ENCODE measurements at regions not wholly inside any gene's neighbourhood (a gene's known extent, or its start where the extent isn't known, plus 50 kb on each side); places are given as distances from the start of the nearest gene placed in this dataset.

- Mint-ChIP-seq H3K36me3 (no peaks in the 10 kb centered on the region), H3K27me3 (peaks cover 0 to 6% of the 10 kb centered on the region in 2 donors), H3K4me3 (no peak overlapping the region), H3K4me1 (no peaks in the 10 kb centered on the region), H3K27ac (no peak overlapping the region), H3K9me3 (no peaks in the 10 kb centered on the region)
- DNase-seq = no peak
- H3K27ac ChIP-seq (ENCODE audit: low read depth, low read length) = no peak overlapping the region
- ChIA-PET POLR2A (no interaction called here), CTCF (no interaction called here)
- no peaks in the 10 kb centered on the region for H3K27me3 ChIP-seq (ENCODE audit: insufficient read depth, low read length, poor library complexity, severe bottlenecking)
- H3K4me3 ChIP-seq (ENCODE audit: low read length) = no peak overlapping the region
- no peaks in the 10 kb centered on the region for H3K36me3 ChIP-seq (ENCODE audit: insufficient read depth, low read length)
- no peaks in the 10 kb centered on the region for H3K4me1 ChIP-seq (ENCODE audit: insufficient read depth, low read length)
- H3K9me3 ChIP-seq (ENCODE audit: low read length) = no peaks in the 10 kb centered on the region
Observed at GRCh38 chrY:19869281-19869680, 124.8 kb upstream of the KDM5D start.

- Histone ChIP-seq H3K4me3 (ENCODE audit: low read length) (no peak overlapping the region), H3K27ac (ENCODE audit: low read depth, low read length) (no peak overlapping the region), H3K27me3 (ENCODE audit: insufficient read depth, low read length, poor library complexity, severe bottlenecking) (no peaks in the 10 kb centered on the region), H3K9me3 (ENCODE audit: low read length) (no peaks in the 10 kb centered on the region), H3K4me1 (ENCODE audit: insufficient read depth, low read length) (no peaks in the 10 kb centered on the region), H3K36me3 (ENCODE audit: insufficient read depth, low read length) (no peaks in the 10 kb centered on the region)
- H3K4me1 Mint-ChIP-seq = no peaks in the 10 kb centered on the region
- POLR2A ChIA-PET = no interaction called here
- DNase-seq = no peak
- H3K36me3 Mint-ChIP-seq = no peaks in the 10 kb centered on the region
- H3K27me3 Mint-ChIP-seq = peaks cover 0 to 6% of the 10 kb centered on the region in 2 donors
- H3K9me3 Mint-ChIP-seq = no peaks in the 10 kb centered on the region
- no peak overlapping the region for H3K27ac Mint-ChIP-seq
- no peak overlapping the region for H3K4me3 Mint-ChIP-seq
- CTCF ChIA-PET = no interaction called here
Observed at GRCh38 chrY:19868647-19869046, 124.1 kb upstream of the KDM5D start.

GRCh38 chrY:19856474-19857135 lies 112.1 kb upstream of the KDM5D start:
- ChIA-PET POLR2A (no interaction called here), CTCF (no interaction called here)
- H3K36me3 Mint-ChIP-seq = no peaks in the 10 kb centered on the region
- no peak overlapping the region for H3K27ac ChIP-seq (ENCODE audit: low read depth, low read length)
- no peaks in the 10 kb centered on the region for H3K27me3 ChIP-seq (ENCODE audit: insufficient read depth, low read length, poor library complexity, severe bottlenecking)
- no peaks in the 10 kb centered on the region for H3K9me3 ChIP-seq (ENCODE audit: low read length)
- DNase-seq = no peak
- no peaks in the 10 kb centered on the region for H3K9me3 Mint-ChIP-seq
- no peak overlapping the region for H3K4me3 ChIP-seq (ENCODE audit: low read length)
- no peaks in the 10 kb centered on the region for H3K27me3 Mint-ChIP-seq
- no peaks in the 10 kb centered on the region for H3K4me1 ChIP-seq (ENCODE audit: insufficient read depth, low read length)
- H3K27ac Mint-ChIP-seq = no peak overlapping the region
- H3K4me3 Mint-ChIP-seq = no peak overlapping the region
- H3K36me3 ChIP-seq (ENCODE audit: insufficient read depth, low read length) = no peaks in the 10 kb centered on the region
- peaks cover 0 to 5% (median 0%) of the 10 kb centered on the region in 3 donors for H3K4me1 Mint-ChIP-seq

GRCh38 chrY:19842972-19843371 lies 98.4 kb upstream of the KDM5D start:
- Histone ChIP-seq H3K4me3 (ENCODE audit: low read length) (no peak overlapping the region), H3K36me3 (ENCODE audit: insufficient read depth, low read length) (no peaks in the 10 kb centered on the region), H3K4me1 (ENCODE audit: insufficient read depth, low read length) (no peaks in the 10 kb centered on the region), H3K27me3 (ENCODE audit: insufficient read depth, low read length, poor library complexity, severe bottlenecking) (no peaks in the 10 kb centered on the region), H3K27ac (ENCODE audit: low read depth, low read length) (no peak overlapping the region), H3K9me3 (ENCODE audit: low read length) (no peaks in the 10 kb centered on the region)
- no peaks in the 10 kb centered on the region for H3K36me3 Mint-ChIP-seq
- DNase-seq = no peak
- ChIA-PET CTCF (no interaction called here), POLR2A (no interaction called here)
- no peak overlapping the region for H3K4me3 Mint-ChIP-seq
- H3K4me1 Mint-ChIP-seq = no peaks in the 10 kb centered on the region
- no peak overlapping the region for H3K27ac Mint-ChIP-seq
- peaks cover 0 to 7% (median 0%) of the 10 kb centered on the region in 5 donors for H3K9me3 Mint-ChIP-seq
- no peaks in the 10 kb centered on the region for H3K27me3 Mint-ChIP-seq

- ChIA-PET POLR2A (no interaction called here), CTCF (no interaction called here)
- no peak for DNase-seq
- Mint-ChIP-seq H3K27ac (no peak overlapping the region), H3K36me3 (no peaks in the 10 kb centered on the region), H3K4me3 (no peak overlapping the region), H3K9me3 (no peaks in the 10 kb centered on the region), H3K4me1 (peaks cover 0 to under 1% (median 0%) of the 10 kb centered on the region in 3 donors), H3K27me3 (peaks cover 0 to 6% of the 10 kb centered on the region in 2 donors)
- H3K4me3 ChIP-seq (ENCODE audit: low read length) = no peak overlapping the region
- H3K27ac ChIP-seq (ENCODE audit: low read depth, low read length) = no peak overlapping the region
- no peaks in the 10 kb centered on the region for H3K27me3 ChIP-seq (ENCODE audit: insufficient read depth, low read length, poor library complexity, severe bottlenecking)
- no peaks in the 10 kb centered on the region for H3K4me1 ChIP-seq (ENCODE audit: insufficient read depth, low read length)
- no peaks in the 10 kb centered on the region for H3K9me3 ChIP-seq (ENCODE audit: low read length)
- H3K36me3 ChIP-seq (ENCODE audit: insufficient read depth, low read length) = no peaks in the 10 kb centered on the region
Observed at GRCh38 chrY:19824136-19824535, 79.6 kb upstream of the KDM5D start.

GRCh38 chrY:19818546-19818945 lies 74.0 kb upstream of the KDM5D start:
- no peak for DNase-seq
- H3K9me3 ChIP-seq (ENCODE audit: low read length) = no peaks in the 10 kb centered on the region
- H3K9me3 Mint-ChIP-seq = no peaks in the 10 kb centered on the region
- POLR2A ChIA-PET = no interaction called here
- CTCF ChIA-PET = no interaction called here
- H3K27ac Mint-ChIP-seq = no peak overlapping the region
- H3K27ac ChIP-seq (ENCODE audit: low read depth, low read length) = no peak overlapping the region
- no peaks in the 10 kb centered on the region for H3K4me1 Mint-ChIP-seq
- H3K4me1 ChIP-seq (ENCODE audit: insufficient read depth, low read length) = no peaks in the 10 kb centered on the region
- no peak overlapping the region for H3K4me3 Mint-ChIP-seq
- no peaks in the 10 kb centered on the region for H3K36me3 Mint-ChIP-seq
- peaks cover 0 to 11% of the 10 kb centered on the region in 2 donors for H3K27me3 Mint-ChIP-seq
- no peaks in the 10 kb centered on the region for H3K36me3 ChIP-seq (ENCODE audit: insufficient read depth, low read length)
- no peaks in the 10 kb centered on the region for H3K27me3 ChIP-seq (ENCODE audit: insufficient read depth, low read length, poor library complexity, severe bottlenecking)
- no peak overlapping the region for H3K4me3 ChIP-seq (ENCODE audit: low read length)

- Mint-ChIP-seq H3K4me1 (no peaks in the 10 kb centered on the region), H3K27me3 (peaks cover 0 to 10% of the 10 kb centered on the region in 2 donors), H3K9me3 (no peaks in the 10 kb centered on the region), H3K27ac (no peak overlapping the region), H3K4me3 (peak overlapping the region in 1 of 7 donors; percentile 34), H3K36me3 (no peaks in the 10 kb centered on the region)
- CTCF ChIA-PET = no interaction called here
- no peak overlapping the region for H3K27ac ChIP-seq (ENCODE audit: low read depth, low read length)
- no peak for DNase-seq
- no peak overlapping the region for H3K4me3 ChIP-seq (ENCODE audit: low read length)
- H3K27me3 ChIP-seq (ENCODE audit: insufficient read depth, low read length, poor library complexity, severe bottlenecking) = no peaks in the 10 kb centered on the region
- no peaks in the 10 kb centered on the region for H3K36me3 ChIP-seq (ENCODE audit: insufficient read depth, low read length)
- no peaks in the 10 kb centered on the region for H3K9me3 ChIP-seq (ENCODE audit: low read length)
- POLR2A ChIA-PET = no interaction called here
- no peaks in the 10 kb centered on the region for H3K4me1 ChIP-seq (ENCODE audit: insufficient read depth, low read length)
Observed at GRCh38 chrY:19816920-19817319, 72.4 kb upstream of the KDM5D start.

- H3K27me3 ChIP-seq (ENCODE audit: insufficient read depth, low read length, poor library complexity, severe bottlenecking) = no peaks in the 10 kb centered on the region
- H3K9me3 Mint-ChIP-seq = no peaks in the 10 kb centered on the region
- POLR2A ChIA-PET = no interaction called here
- H3K27ac ChIP-seq (ENCODE audit: low read depth, low read length) = no peak overlapping the region
- H3K27ac Mint-ChIP-seq = no peak overlapping the region
- H3K4me1 ChIP-seq (ENCODE audit: insufficient read depth, low read length) = no peaks in the 10 kb centered on the region
- CTCF ChIA-PET = no interaction called here
- no peaks in the 10 kb centered on the region for H3K9me3 ChIP-seq (ENCODE audit: low read length)
- no peak overlapping the region for H3K4me3 ChIP-seq (ENCODE audit: low read length)
- no peaks in the 10 kb centered on the region for H3K36me3 ChIP-seq (ENCODE audit: insufficient read depth, low read length)
- H3K36me3 Mint-ChIP-seq = no peaks in the 10 kb centered on the region
- H3K27me3 Mint-ChIP-seq = peaks cover 0 to 4% of the 10 kb centered on the region in 2 donors
- DNase-seq = no peak
- H3K4me3 Mint-ChIP-seq = peak overlapping the region in 1 of 7 donors; percentile 40
- no peaks in the 10 kb centered on the region for H3K4me1 Mint-ChIP-seq
Observed at GRCh38 chrY:19816053-19816823, 71.7 kb upstream of the KDM5D start.

Measured in CD8-positive, alpha-beta memory T cell (primary cell).